Nephron progenitor cell (in vitro differentiated cells): ENCODE measurements at regions not wholly inside any gene's neighbourhood (a gene's known extent, or its start where the extent isn't known, plus 50 kb on each side); places are given as distances from the start of the nearest gene placed in this dataset.

Experiments
- DNase-seq: peaks from one replicate; pipeline ENCODE4 v3.0.0; 2021
- H3K27ac Mint-ChIP-seq: 2 replicates; pipeline ENCODE4 v1.8.0; 2021; ENCODE audit warnings: mild to moderate bottlenecking, moderate library complexity, mixed read lengths
- H3K27me3 Mint-ChIP-seq: 2 replicates; pipeline ENCODE4 v1.8.0; 2021; ENCODE audit warnings: mild to moderate bottlenecking, low read depth, mixed read lengths; ENCODE audit not compliant: poor library complexity
- H3K36me3 Mint-ChIP-seq: 2 replicates; pipeline ENCODE4 v1.8.0; 2021; ENCODE audit warnings: low read depth, mixed read lengths
- H3K4me1 Mint-ChIP-seq: 2 replicates; pipeline ENCODE4 v1.8.0; 2021; ENCODE audit warnings: mixed read lengths
- H3K4me3 Mint-ChIP-seq: 2 replicates; pipeline ENCODE4 v1.8.0; 2021; ENCODE audit warnings: mild to moderate bottlenecking, moderate library complexity, mixed read lengths
- H3K9me3 Mint-ChIP-seq: 2 replicates; pipeline ENCODE4 v1.8.0; 2021; ENCODE audit warnings: mild to moderate bottlenecking, moderate library complexity, mixed read lengths
- TF ChIP-seq, protein P1 (sequence below): fragments of 200-600 bp; sonication (generic); IDR thresholded peaks from 2 replicates; pipeline ENCODE4 v1.5.0; 2021; ENCODE audit warnings: antibody characterized with exemption

DNA sequence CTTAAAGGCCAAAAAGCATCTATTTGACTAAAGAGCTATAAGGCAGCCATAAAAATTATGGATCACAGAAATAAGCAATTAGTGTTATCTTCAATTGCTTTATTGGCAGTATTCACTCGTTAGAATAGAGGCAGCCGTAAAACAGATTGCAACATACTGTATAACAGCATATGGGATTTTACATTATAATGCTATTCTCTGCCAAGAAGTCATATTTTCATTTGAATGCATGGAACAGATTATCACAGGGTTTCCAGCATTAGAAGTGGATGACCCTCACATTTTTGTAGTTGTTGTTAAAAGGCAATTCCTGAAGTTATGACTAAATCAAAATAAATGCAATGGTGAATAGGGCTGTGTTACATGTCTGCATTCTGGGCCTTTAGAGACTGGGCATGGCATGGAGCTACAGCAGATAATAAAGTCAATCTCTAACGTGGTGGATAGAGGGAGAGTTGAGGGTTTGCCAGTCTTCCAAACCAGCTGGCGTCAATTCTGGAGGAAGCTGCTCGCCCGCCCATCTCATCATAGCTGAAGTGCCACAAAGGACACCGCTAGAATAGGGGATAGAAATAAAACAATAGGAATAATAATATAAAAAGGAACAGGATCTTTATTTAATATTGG is 155.4 kb upstream of the VRK2 start:
- no peak overlapping the region for H3K4me3 Mint-ChIP-seq
- no peak overlapping the region for H3K27ac Mint-ChIP-seq
- no peaks in the 10 kb centered on the region for H3K4me1 Mint-ChIP-seq
- H3K36me3 Mint-ChIP-seq = no peaks in the 10 kb centered on the region
- H3K9me3 Mint-ChIP-seq = no peaks in the 10 kb centered on the region
- no peak for DNase-seq
- H3K27me3 Mint-ChIP-seq = no peaks in the 10 kb centered on the region
- TF ChIP-seq, protein P1, sequence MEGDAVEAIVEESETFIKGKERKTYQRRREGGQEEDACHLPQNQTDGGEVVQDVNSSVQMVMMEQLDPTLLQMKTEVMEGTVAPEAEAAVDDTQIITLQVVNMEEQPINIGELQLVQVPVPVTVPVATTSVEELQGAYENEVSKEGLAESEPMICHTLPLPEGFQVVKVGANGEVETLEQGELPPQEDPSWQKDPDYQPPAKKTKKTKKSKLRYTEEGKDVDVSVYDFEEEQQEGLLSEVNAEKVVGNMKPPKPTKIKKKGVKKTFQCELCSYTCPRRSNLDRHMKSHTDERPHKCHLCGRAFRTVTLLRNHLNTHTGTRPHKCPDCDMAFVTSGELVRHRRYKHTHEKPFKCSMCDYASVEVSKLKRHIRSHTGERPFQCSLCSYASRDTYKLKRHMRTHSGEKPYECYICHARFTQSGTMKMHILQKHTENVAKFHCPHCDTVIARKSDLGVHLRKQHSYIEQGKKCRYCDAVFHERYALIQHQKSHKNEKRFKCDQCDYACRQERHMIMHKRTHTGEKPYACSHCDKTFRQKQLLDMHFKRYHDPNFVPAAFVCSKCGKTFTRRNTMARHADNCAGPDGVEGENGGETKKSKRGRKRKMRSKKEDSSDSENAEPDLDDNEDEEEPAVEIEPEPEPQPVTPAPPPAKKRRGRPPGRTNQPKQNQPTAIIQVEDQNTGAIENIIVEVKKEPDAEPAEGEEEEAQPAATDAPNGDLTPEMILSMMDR = no peak

DNA sequence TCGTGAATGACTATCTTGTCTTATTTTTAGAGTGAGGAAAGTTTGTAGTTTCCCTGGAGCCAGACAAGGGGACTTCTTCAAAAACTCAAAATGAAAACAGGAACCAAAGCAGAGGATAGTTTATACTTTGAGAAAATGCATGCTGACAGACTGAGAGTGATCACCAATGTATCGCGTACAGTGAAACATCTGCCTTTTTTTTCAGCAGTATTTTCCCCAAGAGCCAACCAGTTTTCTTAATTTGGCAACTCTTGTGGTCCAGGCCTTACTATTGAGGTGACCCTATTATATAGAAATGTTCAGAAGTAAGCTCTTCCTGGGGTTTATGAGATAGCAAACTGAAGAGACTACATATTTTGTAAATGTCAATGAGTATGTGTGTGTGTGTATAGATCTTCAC is 153.7 kb upstream of the VRK2 start:
- Mint-ChIP-seq H3K9me3 (no peaks in the 10 kb centered on the region), H3K27me3 (no peaks in the 10 kb centered on the region), H3K36me3 (no peaks in the 10 kb centered on the region), H3K27ac (no peak overlapping the region), H3K4me1 (no peaks in the 10 kb centered on the region), H3K4me3 (no peak overlapping the region)
- TF ChIP-seq, protein P1 = no peak
- DNase-seq = no peak

GRCh38 chr2:57893347-57893746 is 153.3 kb upstream of the VRK2 start:
- Mint-ChIP-seq H3K36me3 (no peaks in the 10 kb centered on the region), H3K27me3 (no peaks in the 10 kb centered on the region), H3K27ac (no peak overlapping the region), H3K9me3 (no peaks in the 10 kb centered on the region), H3K4me3 (no peak overlapping the region), H3K4me1 (no peaks in the 10 kb centered on the region)
- TF ChIP-seq, protein P1 = no peak
- DNase-seq = no peak

- DNase-seq = no peak
- Mint-ChIP-seq H3K9me3 (no peaks in the 10 kb centered on the region), H3K4me3 (no peak overlapping the region), H3K27me3 (no peaks in the 10 kb centered on the region), H3K27ac (no peak overlapping the region), H3K36me3 (no peaks in the 10 kb centered on the region), H3K4me1 (no peaks in the 10 kb centered on the region)
- TF ChIP-seq, protein P1 = no peak
Observed at GRCh38 chr2:57893786-57894185, 152.8 kb upstream of the VRK2 start.

- Mint-ChIP-seq H3K4me1 (no peaks in the 10 kb centered on the region), H3K4me3 (no peak overlapping the region), H3K27ac (no peak overlapping the region), H3K27me3 (no peaks in the 10 kb centered on the region), H3K36me3 (no peaks in the 10 kb centered on the region), H3K9me3 (no peaks in the 10 kb centered on the region)
- DNase-seq = no peak
- TF ChIP-seq, protein P1 = no peak
Observed at GRCh38 chr2:57894381-57894780, 152.2 kb upstream of the VRK2 start.

- H3K27ac Mint-ChIP-seq = no peak overlapping the region
- H3K27me3 Mint-ChIP-seq = no peaks in the 10 kb centered on the region
- H3K4me1 Mint-ChIP-seq = no peaks in the 10 kb centered on the region
- no peak for DNase-seq
- H3K4me3 Mint-ChIP-seq = no peak overlapping the region
- no peaks in the 10 kb centered on the region for H3K9me3 Mint-ChIP-seq
- TF ChIP-seq, protein P1 = no peak
- H3K36me3 Mint-ChIP-seq = no peaks in the 10 kb centered on the region
Observed at GRCh38 chr2:57897920-57898319, 148.7 kb upstream of the VRK2 start.
